ENCODE measurements at regions not wholly inside any gene's neighbourhood (a gene's known extent, or its start where the extent isn't known, plus 50 kb on each side); places are given as distances from the start of the nearest gene placed in this dataset.

GRCh38 chr1:81407000-81407821 is 393.5 kb upstream of the ADGRL2 start:
- ATAC-seq, result no peak
- no peak for TF ChIP-seq CTCF (IDR thresholded peaks at IDR 0.05)
- TF ChIP-seq POLR2A (IDR thresholded peaks at IDR 0.05), result no peak
- H3K27ac ChIP-seq, result no peak overlapping the region
- H3K27me3 ChIP-seq, result no peaks in the 10 kb centered on the region
- 58% methylated on average over 5 of the region's 5 CpGs for WGBS (ENCODE audit: insufficient coverage, low coverage, low lambda C conversion rate, missing lambda C conversion rate)
- no peaks in the 10 kb centered on the region for H3K36me3 ChIP-seq
- DNase-seq, result no peak
- intact Hi-C loops (cut with DNase I), result no loop called here
- H3K9me3 ChIP-seq, result no peaks in the 10 kb centered on the region
- no peak overlapping the region for H3K4me3 ChIP-seq
- H3K4me1 ChIP-seq, result no peaks in the 10 kb centered on the region

GRCh38 chr1:81406292-81406999 is 394.3 kb upstream of the ADGRL2 start:
- DNase-seq (no peak), ATAC-seq (no peak)
- no peak overlapping the region for H3K27ac ChIP-seq
- H3K4me1 ChIP-seq, result no peaks in the 10 kb centered on the region
- TF ChIP-seq CTCF (IDR thresholded peaks at IDR 0.05) (no peak), POLR2A (IDR thresholded peaks at IDR 0.05) (no peak)
- H3K36me3 ChIP-seq, result no peaks in the 10 kb centered on the region
- WGBS (ENCODE audit: insufficient coverage, low coverage, low lambda C conversion rate, missing lambda C conversion rate), result 54% methylated on average over 8 of the region's 8 CpGs
- no peaks in the 10 kb centered on the region for H3K27me3 ChIP-seq
- intact Hi-C loops (cut with DNase I), result no loop called here
- no peaks in the 10 kb centered on the region for H3K9me3 ChIP-seq
- H3K4me3 ChIP-seq, result no peak overlapping the region

- Histone ChIP-seq H3K36me3 (no peaks in the 10 kb centered on the region), H3K27ac (no peak overlapping the region), H3K4me1 (no peaks in the 10 kb centered on the region), H3K4me3 (no peak overlapping the region), H3K9me3 (no peaks in the 10 kb centered on the region), H3K27me3 (no peaks in the 10 kb centered on the region)
- ATAC-seq, result no peak
- DNase-seq, result no peak
- TF ChIP-seq POLR2A (IDR thresholded peaks at IDR 0.05) (no peak), CTCF (IDR thresholded peaks at IDR 0.05) (no peak)
- intact Hi-C loops (cut with DNase I), result no loop called here
Observed at GRCh38 chr1:81398041-81398440, 402.7 kb upstream of the ADGRL2 start.

GRCh38 chr1:81392526-81393226 is 408.1 kb upstream of the ADGRL2 start:
- no peak overlapping the region for H3K4me3 ChIP-seq
- H3K27ac ChIP-seq, result no peak overlapping the region
- no peaks in the 10 kb centered on the region for H3K27me3 ChIP-seq
- H3K4me1 ChIP-seq, result peaks cover 0 to 13% (median 0%) of the 10 kb centered on the region in 4 donors
- TF ChIP-seq POLR2A (IDR thresholded peaks at IDR 0.05), result no peak
- no peak for TF ChIP-seq CTCF (IDR thresholded peaks at IDR 0.05)
- DNase-seq (no peak), ATAC-seq (no peak)
- no peaks in the 10 kb centered on the region for H3K9me3 ChIP-seq
- intact Hi-C loops (cut with DNase I), result no loop called here
- no peaks in the 10 kb centered on the region for H3K36me3 ChIP-seq

Measured in right lobe of liver (tissue), 6 donors.